ENCODE measurements at regions not wholly inside any gene's neighbourhood (a gene's known extent, or its start where the extent isn't known, plus 50 kb on each side); places are given as distances from the start of the nearest gene placed in this dataset.

- Histone ChIP-seq H3K9me3 (ENCODE audit: control insufficient read depth in 1 of 2, insufficient read depth in 1 of 2, low read depth in 1 of 2, low read length in 2 of 2) (no peaks in the 10 kb centered on the region), H3K27me3 (ENCODE audit: insufficient read depth, low read length) (peaks cover 3% of the 10 kb centered on the region; the same call in 1 of the 2 replicates), H3K27ac (ENCODE audit: low read depth, low read length) (no peak overlapping the region), H4K20me1 (ENCODE audit: insufficient read depth) (no peaks in the 10 kb centered on the region), H3K4me3 (replicated peaks in 1 of 2; ENCODE audit: low read depth in 1 of 2, low read length in 2 of 2) (no peak overlapping the region), H3K36me3 (ENCODE audit: control insufficient read depth in 1 of 2, insufficient read depth in 2 of 2, low read length in 2 of 2) (no peaks in the 10 kb centered on the region), H3K4me2 (ENCODE audit: low read length) (no peak overlapping the region), H2AFZ (ENCODE audit: low read depth, low read length, poor library complexity, severe bottlenecking) (no peak overlapping the region), H3K4me1 (ENCODE audit: control insufficient read depth in 1 of 2, insufficient read depth in 2 of 2, low read length in 2 of 2) (no peaks in the 10 kb centered on the region), H3K9me2 (ENCODE audit: insufficient read depth) (no peaks in the 10 kb centered on the region), H3K9ac (ENCODE audit: low read length) (no peak overlapping the region), H3K79me2 (ENCODE audit: insufficient read depth, low read length) (no peaks in the 10 kb centered on the region)
- DNase-seq (ENCODE audit: low read depth, low spot score) (no peak), ATAC-seq (peak; percentile 49; the same call in 1 of the 2 replicates)
- CTCF ChIA-PET = interaction anchor here (0.5 kb wide), 1 partner anchor 426 kb away, joined by 4 read pairs; no protein-coding TSS in a partner anchor
- TF ChIP-seq SP1 (IDR thresholded peaks at IDR 0.05; ENCODE audit: low read depth) (no peak), RAD21 (IDR thresholded peaks at IDR 0.05; ENCODE audit: low read depth) (peak; percentile 46), CTCF (IDR thresholded peaks at IDR 0.05 in 2 of 3, conservative IDR thresholded peaks at IDR 0.05 in 1 of 3; ENCODE audit: borderline replicate concordance in 1 of 3, insufficient read depth in 1 of 3, low read depth in 2 of 3, low read length in 2 of 3) (peak; percentile 21 to 41 (median 24); a peak in 3 of 6 replicates), ZNF274 (IDR thresholded peaks at IDR 0.05; ENCODE audit: low read depth, low read length) (no peak), FOSL1 (IDR thresholded peaks at IDR 0.05; ENCODE audit: low read depth) (no peak), TCF7L2 (IDR thresholded peaks at IDR 0.05; ENCODE audit: borderline replicate concordance, extremely low read depth, insufficient read depth, insufficient read length) (no peak), POLR2AphosphoS5 (IDR thresholded peaks at IDR 0.05; ENCODE audit: low read depth, low read length) (no peak), JUND (IDR thresholded peaks at IDR 0.05) (no peak), CEBPB (IDR thresholded peaks at IDR 0.05; ENCODE audit: low read depth) (no peak)
- RAD21 ChIA-PET (ENCODE audit: low non-redundant PET in 1 of 2, low total read pairs in 2 of 2, uncharacterized antibody in 2 of 2, unreplicated experiment in 2 of 2) = no interaction called here
- no TSS peak for BruUV-seq (replicated peaks)
- POLR2A ChIA-PET = no interaction called here
- intact Hi-C loops (cut with micrococcal nuclease) = loop anchor here (10.0 kb wide), 1 partner anchor 423 kb away; no protein-coding TSS in a partner anchor
Measured at GRCh38 chr10:78231939-78232338, 198.3 kb downstream of the RPS24 start.

Data from HCT116 (cell line).